Gastroesophageal sphincter (tissue), 3 donors: ENCODE measurements at regions not wholly inside any gene's neighbourhood (a gene's known extent, or its start where the extent isn't known, plus 50 kb on each side); places are given as distances from the start of the nearest gene placed in this dataset.

Experiments used
- CTCF ChIP-seq, 4 experiments: fragments of 200-600 bp in 2 of 4; fragments of 450-650 bp in 2 of 4; sonication (generic) in 1 of 4; IDR thresholded peaks; one replicate each; pipeline ENCODE4 v1.5.1; 2017 to 2019; ENCODE audit warnings: antibody characterized with exemption in 4 of 4, mild to moderate bottlenecking in 2 of 4, moderate library complexity in 2 of 4
- EP300 ChIP-seq: sonication (generic); formaldehyde crosslinking; IDR thresholded peaks from one replicate; pipeline ENCODE4 v1.6.1; 2017; ENCODE audit warnings: antibody characterized with exemption, mild to moderate bottlenecking
- POLR2A ChIP-seq, 2 donors: fragments of 450-650 bp; IDR thresholded peaks; one replicate each; pipeline ENCODE4 v1.6.1; 2017; ENCODE audit warnings: antibody characterized with exemption in 2 of 2, mild to moderate bottlenecking in 2 of 2, moderate library complexity in 1 of 2
- POLR2AphosphoS5 ChIP-seq: sonication (generic); formaldehyde crosslinking; IDR thresholded peaks from one replicate; pipeline ENCODE4 v1.6.1; 2017; ENCODE audit warnings: antibody characterized with exemption

- TF ChIP-seq POLR2A (IDR thresholded peaks at IDR 0.05) (no peak), CTCF (IDR thresholded peaks at IDR 0.05) (no peak), POLR2AphosphoS5 (no peak), EP300 (no peak)
Measured at GRCh38 chr20:57785720-57786119, 75.9 kb upstream of the PMEPA1 start.
